ENCODE measurements at regions not wholly inside any gene's neighbourhood (a gene's known extent, or its start where the extent isn't known, plus 50 kb on each side); places are given as distances from the start of the nearest gene placed in this dataset.
"Not testable (repeated sequence)": the region's sequence is repeated elsewhere in the genome, so short reads cannot be mapped to it uniquely, and the experiment has no call there.

DNA sequence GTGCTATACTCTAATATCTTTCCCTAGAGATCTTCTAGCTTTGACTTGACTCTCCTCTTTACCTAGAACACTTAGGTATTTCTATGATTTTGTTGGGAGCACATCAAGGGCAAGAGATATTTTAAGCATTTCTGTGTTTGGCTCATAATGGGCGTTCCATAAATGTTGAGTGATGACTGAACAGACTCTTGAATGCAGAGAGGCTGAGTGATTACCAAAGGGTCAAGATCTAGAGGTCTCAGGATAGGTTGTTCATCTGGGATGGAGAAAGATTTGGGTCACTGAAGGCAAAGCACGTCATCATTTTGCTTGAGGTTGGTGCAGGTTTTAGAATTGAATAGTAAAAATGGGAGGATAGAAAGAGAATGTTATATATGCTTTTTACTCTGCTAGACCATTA, 705.4 kb upstream of the B3GALT2 start:
- DNase-seq, result no peak

GRCh38 chr1:193890935-193891334, 704.5 kb upstream of the B3GALT2 start:
- DNase-seq, result no peak

- DNase-seq, result no peak
These were observed 698.6 kb upstream of the B3GALT2 start for GRCh38 chr1:193884848-193885558.

DNA sequence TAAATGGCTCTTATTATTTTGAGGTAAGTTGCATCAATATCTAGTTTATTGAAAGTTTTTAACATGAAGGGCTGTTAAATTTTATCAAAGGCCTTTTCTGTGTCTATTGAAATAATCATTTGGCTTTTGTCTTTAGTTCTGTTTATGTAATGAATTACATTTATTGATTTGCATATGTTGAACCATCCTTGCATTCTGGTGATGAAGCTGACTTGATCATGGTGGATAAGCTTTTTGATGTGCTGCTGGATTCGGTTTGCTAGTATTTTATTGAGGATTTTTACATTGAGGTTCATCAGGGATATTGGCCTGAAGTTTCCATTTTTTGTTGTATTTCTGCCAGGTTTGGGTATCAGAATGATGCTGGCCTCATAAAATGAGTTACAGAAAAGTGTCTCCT, 691.5 kb upstream of the B3GALT2 start:
- DNase-seq, result not testable (repeated sequence)

- no peak for DNase-seq
These were observed 682.0 kb upstream of the B3GALT2 start for GRCh38 chr1:193868425-193868824.

DNA sequence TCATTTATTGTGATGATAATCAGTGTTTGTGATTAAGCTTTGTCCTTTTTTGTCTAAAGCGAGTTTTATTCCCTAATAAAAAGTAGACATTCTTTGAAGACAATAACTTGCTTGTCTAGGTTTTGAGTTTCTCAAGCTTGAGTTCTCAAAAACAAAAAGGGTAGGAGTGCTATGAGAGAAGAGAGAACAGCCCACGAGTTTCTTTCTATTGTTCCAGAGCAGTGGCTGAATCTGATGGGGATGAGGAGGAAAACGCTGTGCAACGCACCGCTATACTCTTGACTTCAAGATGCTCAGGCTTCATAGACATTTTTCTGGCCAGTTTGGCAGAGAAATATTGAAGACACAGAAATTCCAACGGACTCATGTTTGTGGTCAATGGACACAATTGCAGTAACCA, 669.8 kb upstream of the B3GALT2 start:
- no peak for DNase-seq

DNA sequence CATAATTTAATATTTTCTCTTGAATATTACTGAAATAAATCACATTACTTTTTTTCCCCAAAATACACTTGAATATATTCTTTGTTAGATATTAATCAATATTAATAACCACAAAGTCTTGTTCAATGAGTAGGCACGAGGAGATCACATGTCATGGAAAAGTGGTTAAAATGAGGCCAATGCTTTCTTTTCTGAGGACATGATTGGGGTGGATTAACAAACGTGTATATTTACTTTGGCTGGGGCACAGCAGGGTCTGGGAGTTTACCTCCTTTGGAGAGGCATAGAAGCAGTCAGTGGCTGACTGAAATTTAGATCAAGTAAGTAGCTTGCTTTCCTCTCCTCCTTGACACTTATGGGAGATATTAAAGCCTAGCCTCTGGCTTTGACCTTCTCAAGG, 664.3 kb upstream of the B3GALT2 start:
- DNase-seq, result no peak

DNA sequence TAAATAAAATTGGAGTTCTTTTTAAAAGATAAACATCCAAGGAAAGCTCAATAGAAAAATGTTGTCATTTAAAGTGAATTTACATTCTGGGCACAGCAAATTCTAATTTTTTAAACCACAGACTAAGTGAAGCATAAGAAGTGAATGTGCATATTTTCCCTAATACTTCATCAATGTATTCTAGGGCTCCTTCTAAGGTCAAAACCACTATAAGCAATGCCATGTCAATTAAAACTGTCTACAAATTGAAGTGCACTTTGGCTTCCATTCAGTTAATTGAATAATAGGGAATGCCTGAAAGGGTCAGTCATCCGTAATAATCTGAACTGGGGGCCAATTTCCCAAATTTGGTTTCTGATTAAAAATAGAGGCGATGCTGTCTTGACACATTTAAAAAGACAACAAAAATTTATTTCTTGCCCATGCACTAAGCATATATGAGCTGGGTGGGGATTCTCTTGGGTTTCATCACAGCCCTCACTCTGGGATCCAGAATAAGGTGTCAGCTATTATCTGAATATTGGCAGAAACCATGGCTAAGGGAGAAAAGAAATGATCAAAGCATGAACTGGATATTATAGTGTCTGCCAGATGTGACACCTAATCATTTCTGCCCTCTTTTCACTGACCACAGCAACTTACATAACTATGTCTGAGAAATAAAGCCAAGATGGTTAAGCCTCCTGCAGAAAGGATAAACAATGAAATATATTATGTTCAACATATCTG, 660.6 kb upstream of the B3GALT2 start:
- no peak for DNase-seq

DNA sequence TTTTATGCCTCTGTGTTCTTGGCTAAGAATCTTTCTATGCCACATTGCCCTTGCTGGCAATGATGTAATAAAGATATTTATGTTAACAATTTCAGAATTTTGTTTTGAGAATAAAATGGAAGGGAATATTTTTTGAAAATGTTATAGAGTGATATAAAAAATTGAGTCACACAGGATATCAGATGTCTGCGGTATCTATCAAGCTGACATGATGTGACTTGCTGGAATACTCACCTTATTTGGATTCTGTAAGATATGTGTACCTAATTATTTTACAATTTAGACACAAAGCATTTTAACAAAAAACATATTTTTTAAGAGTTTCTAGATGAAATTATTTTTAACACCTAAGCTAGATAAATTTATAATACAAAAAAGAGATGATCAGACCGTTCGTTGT, 660.0 kb upstream of the B3GALT2 start:
- DNase-seq, result no peak

DNA sequence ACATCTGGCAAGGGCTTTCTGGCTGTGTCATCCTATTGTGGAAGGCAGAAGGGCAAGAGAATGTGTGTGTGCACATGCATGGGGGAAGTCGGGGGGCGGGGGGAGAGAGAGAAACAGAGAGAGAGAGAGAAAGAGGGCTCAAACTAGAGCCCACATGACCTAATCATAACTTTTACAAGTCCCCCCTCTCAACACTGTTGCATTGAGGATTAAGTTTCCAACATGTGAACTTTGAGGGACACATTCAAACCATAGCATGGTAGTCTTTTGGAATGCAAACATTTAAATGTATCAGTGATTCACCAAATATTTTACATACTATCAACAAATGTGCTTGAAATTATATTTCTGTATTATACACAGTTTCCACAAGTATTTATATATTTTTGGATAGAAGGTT, 655.4 kb upstream of the B3GALT2 start:
- DNase-seq, result no peak

DNA sequence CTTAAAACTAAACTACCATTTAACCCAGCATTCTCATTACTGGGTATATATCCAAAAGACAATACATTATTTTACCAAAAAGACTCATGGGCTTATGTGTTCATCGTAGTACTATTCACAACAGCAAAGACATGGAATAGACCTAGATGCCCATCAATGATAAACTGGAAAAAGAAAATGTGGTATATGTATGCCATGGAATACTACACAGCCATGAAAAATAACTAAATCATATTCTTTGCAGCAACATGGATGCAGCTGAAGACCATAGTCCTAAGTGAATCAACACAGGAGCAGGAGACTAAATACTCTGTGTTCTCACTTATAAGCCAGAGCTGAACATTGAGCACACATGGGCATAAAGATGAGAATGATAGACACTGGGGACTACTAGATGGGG, 645.1 kb upstream of the B3GALT2 start:
- DNase-seq, result no peak

GRCh38 chr1:193827516-193827915, 641.1 kb upstream of the B3GALT2 start:
- no peak for DNase-seq

DNA sequence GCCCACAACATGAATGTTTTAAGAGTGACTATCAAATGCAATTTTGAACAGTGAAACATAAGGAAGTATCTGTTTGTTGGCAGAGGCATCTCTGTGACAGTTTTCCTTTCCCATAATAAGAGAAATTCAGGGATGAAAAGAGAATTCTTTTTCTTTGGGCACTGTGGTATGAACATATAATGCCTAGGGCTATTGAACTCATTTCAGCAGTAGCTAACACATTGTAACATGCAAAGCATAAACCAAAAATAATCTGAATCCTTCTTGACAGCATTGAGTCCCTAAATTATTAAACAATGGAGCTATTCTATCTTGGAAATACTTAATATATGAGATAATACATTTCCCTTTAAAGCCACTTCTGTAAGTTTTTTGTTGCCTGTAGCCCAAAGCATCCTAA, 633.0 kb upstream of the B3GALT2 start:
- no peak for DNase-seq

DNA sequence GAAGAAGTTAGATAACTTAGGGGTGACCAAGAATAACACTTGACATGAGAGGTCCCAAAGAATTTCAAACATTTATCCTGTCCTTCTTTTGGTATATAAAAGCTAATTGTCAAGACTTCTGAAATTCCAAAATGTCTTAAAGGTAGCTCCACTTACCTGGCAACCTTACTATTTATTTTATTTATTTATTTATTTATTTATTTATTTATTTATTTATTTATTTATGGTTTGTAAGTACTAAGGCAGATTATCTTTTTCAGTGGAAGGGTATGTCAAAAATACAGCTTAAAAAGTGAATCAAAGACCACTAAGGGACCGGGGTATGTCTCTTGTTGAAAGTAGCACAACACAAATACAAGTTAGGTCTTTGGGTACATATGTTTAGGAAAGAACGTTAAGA, 620.8 kb upstream of the B3GALT2 start:
- DNase-seq, result no peak

- DNase-seq, result no peak
These were observed 620.0 kb upstream of the B3GALT2 start for GRCh38 chr1:193806079-193807048.

GRCh38 chr1:193799948-193800690, 613.7 kb upstream of the B3GALT2 start:
- no peak for DNase-seq

DNA sequence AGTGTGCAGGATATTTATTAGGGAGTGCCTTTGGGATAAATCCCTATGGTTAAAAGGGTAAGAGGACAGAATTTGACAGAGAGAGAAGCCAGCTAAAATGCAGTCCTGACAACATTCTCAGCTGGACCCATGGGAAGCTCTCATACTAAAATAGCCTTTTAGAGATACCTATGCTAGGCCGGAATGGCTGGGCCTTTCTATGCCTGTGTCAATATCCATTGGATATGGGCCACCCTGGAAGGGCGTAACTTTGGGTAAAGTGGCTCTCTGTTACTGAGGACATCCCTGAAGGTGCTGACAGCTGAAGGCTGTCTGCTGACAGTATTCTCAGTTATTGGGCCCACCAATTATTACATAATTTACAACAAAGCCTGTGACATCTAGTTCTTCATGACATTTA, 613.0 kb upstream of the B3GALT2 start:
- DNase-seq, result no peak

- DNase-seq, result no peak
These were observed 607.8 kb upstream of the B3GALT2 start for GRCh38 chr1:193794239-193794638.

GRCh38 chr1:193791746-193792145, 605.3 kb upstream of the B3GALT2 start:
- DNase-seq, result no peak

DNA sequence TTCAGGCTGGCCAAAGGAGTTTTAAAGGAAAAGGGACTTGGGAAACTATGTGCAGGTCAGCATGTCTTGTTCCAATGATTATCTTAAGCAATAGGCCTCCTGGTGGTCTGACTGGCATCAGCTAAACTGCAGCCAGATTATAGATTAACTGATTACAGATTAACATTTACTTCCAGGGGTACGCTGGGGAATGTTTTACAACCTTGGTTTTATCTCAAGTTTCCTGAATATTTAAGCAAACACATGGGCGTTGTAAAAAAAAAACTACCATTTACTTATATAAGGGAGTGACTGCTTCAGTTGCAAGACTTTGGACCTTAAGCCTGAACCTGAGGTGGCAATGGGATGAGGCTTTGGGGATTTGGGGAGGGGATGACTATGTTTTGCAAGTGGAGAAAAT, 600.6 kb upstream of the B3GALT2 start:
- no peak for DNase-seq

DNA sequence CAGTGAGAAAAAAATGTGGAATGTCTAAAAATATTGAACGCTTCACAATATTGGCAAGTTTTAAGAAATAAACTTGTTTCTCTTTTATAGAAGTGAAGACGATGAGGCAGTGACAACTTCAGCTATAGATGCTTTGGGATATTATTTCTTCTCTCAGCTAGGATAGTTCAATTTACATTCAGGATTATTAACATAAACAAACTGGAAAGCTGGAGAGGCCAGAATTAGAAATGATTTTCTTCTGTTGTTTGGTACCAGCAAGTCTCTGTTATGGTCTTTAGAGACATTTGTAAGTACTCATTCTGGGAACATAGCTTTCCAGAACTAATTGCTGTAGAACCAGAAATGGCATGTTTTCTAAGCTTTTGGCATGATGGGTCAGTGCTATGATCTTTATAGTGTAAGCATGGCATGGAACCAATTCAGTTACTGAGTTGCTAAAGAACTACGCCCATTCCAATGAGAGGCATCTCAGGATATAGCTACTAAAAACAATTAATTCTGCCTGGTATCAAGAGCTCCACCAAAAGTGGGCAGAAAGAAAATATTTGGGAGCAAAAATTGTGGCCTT, 599.5 kb upstream of the B3GALT2 start:
- DNase-seq, result no peak

All from left kidney (tissue), 1 donor.